22Rv1 (cell line): ENCODE measurements at regions not wholly inside any gene's neighbourhood (a gene's known extent, or its start where the extent isn't known, plus 50 kb on each side); places are given as distances from the start of the nearest gene placed in this dataset.

Experiments
- ZFX ChIP-seq: fragments of 450-650 bp; IDR thresholded peaks from 2 replicates; pipeline ENCODE4 v1.6.1; 2017; ENCODE audit warnings: antibody characterized with exemption, borderline replicate concordance
- TF ChIP-seq, protein P1 (sequence below): fragments of 450-650 bp; IDR thresholded peaks from 2 replicates; pipeline ENCODE4 v1.5.1; 2017; ENCODE audit warnings: mild to moderate bottlenecking

DNA sequence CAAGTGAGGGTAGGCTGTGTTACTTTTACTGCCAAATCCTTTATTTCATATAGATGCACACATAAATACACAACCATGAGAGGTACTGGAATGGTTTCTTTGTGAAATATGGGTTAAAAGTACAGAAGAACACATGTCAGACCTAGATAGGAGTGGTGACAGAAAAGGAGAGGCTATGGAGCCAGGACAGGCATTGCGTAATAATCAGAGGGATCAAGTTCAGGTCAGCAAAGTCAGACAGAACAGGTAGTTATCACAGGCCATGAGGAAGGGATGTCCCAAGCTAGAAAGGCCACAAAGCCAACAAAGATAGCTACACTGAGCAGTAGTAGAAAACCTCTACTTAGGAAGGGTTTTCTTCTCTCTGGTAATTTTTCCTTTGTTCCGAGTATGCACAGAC is 272.6 kb downstream of the KCNN2 start:
- TF ChIP-seq, protein P1, sequence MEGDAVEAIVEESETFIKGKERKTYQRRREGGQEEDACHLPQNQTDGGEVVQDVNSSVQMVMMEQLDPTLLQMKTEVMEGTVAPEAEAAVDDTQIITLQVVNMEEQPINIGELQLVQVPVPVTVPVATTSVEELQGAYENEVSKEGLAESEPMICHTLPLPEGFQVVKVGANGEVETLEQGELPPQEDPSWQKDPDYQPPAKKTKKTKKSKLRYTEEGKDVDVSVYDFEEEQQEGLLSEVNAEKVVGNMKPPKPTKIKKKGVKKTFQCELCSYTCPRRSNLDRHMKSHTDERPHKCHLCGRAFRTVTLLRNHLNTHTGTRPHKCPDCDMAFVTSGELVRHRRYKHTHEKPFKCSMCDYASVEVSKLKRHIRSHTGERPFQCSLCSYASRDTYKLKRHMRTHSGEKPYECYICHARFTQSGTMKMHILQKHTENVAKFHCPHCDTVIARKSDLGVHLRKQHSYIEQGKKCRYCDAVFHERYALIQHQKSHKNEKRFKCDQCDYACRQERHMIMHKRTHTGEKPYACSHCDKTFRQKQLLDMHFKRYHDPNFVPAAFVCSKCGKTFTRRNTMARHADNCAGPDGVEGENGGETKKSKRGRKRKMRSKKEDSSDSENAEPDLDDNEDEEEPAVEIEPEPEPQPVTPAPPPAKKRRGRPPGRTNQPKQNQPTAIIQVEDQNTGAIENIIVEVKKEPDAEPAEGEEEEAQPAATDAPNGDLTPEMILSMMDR = no peak
- TF ChIP-seq ZFX = no peak
